ENCODE measurements at regions not wholly inside any gene's neighbourhood (a gene's known extent, or its start where the extent isn't known, plus 50 kb on each side); places are given as distances from the start of the nearest gene placed in this dataset.

DNA sequence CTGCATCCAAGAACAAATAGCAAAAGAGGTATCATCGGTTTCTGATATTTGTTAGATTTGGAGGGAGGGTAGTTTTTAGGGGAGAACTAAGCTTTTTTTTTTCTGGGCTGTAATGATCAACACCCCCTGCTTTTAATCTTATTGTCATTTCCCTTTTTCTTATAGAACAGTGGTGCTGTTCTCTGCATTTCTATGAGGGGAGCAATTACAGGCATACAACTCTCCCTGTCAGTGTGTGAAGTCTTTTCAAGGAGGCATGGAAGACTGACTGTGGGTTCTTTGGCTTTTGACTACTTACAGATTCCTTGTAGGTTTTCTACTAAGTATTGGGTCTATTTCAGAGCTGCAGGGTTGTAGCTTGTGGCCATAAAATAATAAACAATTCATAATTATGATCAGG is 632.3 kb downstream of the TFAP2B start:
- Histone ChIP-seq H3K4me1 (ENCODE audit: control insufficient read depth, extremely low read depth, insufficient read depth, low read length) (no peaks in the 10 kb centered on the region), H4K20me1 (ENCODE audit: control insufficient read depth, extremely low read depth, insufficient read depth, low read length) (no peaks in the 10 kb centered on the region), H3K9me1 (ENCODE audit: control insufficient read depth, extremely low read depth, insufficient read depth, low read length) (no peaks in the 10 kb centered on the region), H3K9ac (ENCODE audit: control insufficient read depth, extremely low read depth, insufficient read depth, low read length) (no peak overlapping the region), H3K36me3 (ENCODE audit: control insufficient read depth in 2 of 2, extremely low read depth in 1 of 2, insufficient read depth in 2 of 2, low read length in 2 of 2) (no peaks in the 10 kb centered on the region), H3K4me2 (ENCODE audit: control insufficient read depth, extremely low read depth, insufficient read depth, low read depth, low read length) (no peak overlapping the region), H3K27ac (ENCODE audit: control insufficient read depth, insufficient read depth, low read length) (no peak overlapping the region), H2AFZ (ENCODE audit: control insufficient read depth, low read length) (no peak overlapping the region), H3K79me2 (ENCODE audit: control insufficient read depth, insufficient read depth, low read length) (no peaks in the 10 kb centered on the region), H3K27me3 (ENCODE audit: control insufficient read depth, extremely low read depth, insufficient read depth, low read length) (no peaks in the 10 kb centered on the region), H3K4me3 (ENCODE audit: control insufficient read depth in 2 of 3, extremely low read depth in 1 of 3, insufficient read depth in 2 of 3, low read depth in 1 of 3, low read length in 3 of 3) (no peak overlapping the region), H3K9me3 (ENCODE audit: control insufficient read depth, low read depth, low read length) (no peaks in the 10 kb centered on the region)
- FAIRE-seq = no peak
- no peak for DNase-seq (ENCODE audit: low read depth, low spot score)
- TF ChIP-seq, protein P1, sequence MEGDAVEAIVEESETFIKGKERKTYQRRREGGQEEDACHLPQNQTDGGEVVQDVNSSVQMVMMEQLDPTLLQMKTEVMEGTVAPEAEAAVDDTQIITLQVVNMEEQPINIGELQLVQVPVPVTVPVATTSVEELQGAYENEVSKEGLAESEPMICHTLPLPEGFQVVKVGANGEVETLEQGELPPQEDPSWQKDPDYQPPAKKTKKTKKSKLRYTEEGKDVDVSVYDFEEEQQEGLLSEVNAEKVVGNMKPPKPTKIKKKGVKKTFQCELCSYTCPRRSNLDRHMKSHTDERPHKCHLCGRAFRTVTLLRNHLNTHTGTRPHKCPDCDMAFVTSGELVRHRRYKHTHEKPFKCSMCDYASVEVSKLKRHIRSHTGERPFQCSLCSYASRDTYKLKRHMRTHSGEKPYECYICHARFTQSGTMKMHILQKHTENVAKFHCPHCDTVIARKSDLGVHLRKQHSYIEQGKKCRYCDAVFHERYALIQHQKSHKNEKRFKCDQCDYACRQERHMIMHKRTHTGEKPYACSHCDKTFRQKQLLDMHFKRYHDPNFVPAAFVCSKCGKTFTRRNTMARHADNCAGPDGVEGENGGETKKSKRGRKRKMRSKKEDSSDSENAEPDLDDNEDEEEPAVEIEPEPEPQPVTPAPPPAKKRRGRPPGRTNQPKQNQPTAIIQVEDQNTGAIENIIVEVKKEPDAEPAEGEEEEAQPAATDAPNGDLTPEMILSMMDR (optimal IDR thresholded peaks at IDR 0.05 in 1 of 3, IDR thresholded peaks at IDR 0.05 in 1 of 3, conservative IDR thresholded peaks at IDR 0.05 in 1 of 3; ENCODE audit: extremely low read depth in 1 of 3, insufficient read depth in 2 of 3, low read length in 3 of 3) = no peak
- TF ChIP-seq EZH2 (IDR thresholded peaks at IDR 0.05; ENCODE audit: low read length) = no peak
- dilution Hi-C loops (cut with MboI; ENCODE audit: extremely low pct_ligation_motif_present, low sequenced_read_pairs) = no loop called here

DNA sequence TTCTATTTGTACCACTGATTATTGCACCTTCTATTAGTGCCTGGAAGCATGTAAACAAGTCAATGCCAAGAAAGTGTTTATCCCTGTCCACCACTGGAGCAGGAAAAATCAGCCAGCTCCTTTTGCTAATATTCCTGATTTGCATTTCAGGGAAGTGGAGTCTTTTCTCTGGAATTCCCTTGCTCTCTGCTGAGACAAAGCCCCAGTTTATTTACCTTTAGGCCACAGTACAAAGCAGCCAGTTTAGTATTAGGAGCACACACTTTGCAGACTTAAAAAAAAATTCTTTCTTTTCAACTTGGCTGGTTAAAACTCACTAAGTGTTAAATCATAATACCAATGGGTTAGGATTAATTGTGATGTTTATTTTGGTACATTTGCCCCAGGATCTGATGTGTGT is 631.1 kb downstream of the PKHD1 start:
- TF ChIP-seq EZH2 (IDR thresholded peaks at IDR 0.05; ENCODE audit: low read length) = no peak
- TF ChIP-seq, protein P1 (optimal IDR thresholded peaks at IDR 0.05 in 1 of 3, IDR thresholded peaks at IDR 0.05 in 1 of 3, conservative IDR thresholded peaks at IDR 0.05 in 1 of 3; ENCODE audit: extremely low read depth in 1 of 3, insufficient read depth in 2 of 3, low read length in 3 of 3) = no peak
- no peaks in the 10 kb centered on the region for H3K36me3 ChIP-seq (ENCODE audit: control insufficient read depth in 2 of 2, extremely low read depth in 1 of 2, insufficient read depth in 2 of 2, low read length in 2 of 2)
- no peaks in the 10 kb centered on the region for H3K79me2 ChIP-seq (ENCODE audit: control insufficient read depth, insufficient read depth, low read length)
- dilution Hi-C loops (cut with MboI; ENCODE audit: extremely low pct_ligation_motif_present, low sequenced_read_pairs) = no loop called here
- DNase-seq (ENCODE audit: low read depth, low spot score) (no peak), FAIRE-seq (no peak)
- H4K20me1 ChIP-seq (ENCODE audit: control insufficient read depth, extremely low read depth, insufficient read depth, low read length) = no peaks in the 10 kb centered on the region
- H3K27ac ChIP-seq (ENCODE audit: control insufficient read depth, insufficient read depth, low read length) = no peak overlapping the region
- no peaks in the 10 kb centered on the region for H3K4me1 ChIP-seq (ENCODE audit: control insufficient read depth, extremely low read depth, insufficient read depth, low read length)
- H3K9ac ChIP-seq (ENCODE audit: control insufficient read depth, extremely low read depth, insufficient read depth, low read length) = no peak overlapping the region
- H3K4me3 ChIP-seq (ENCODE audit: control insufficient read depth in 2 of 3, extremely low read depth in 1 of 3, insufficient read depth in 2 of 3, low read depth in 1 of 3, low read length in 3 of 3) = no peak overlapping the region
- H2AFZ ChIP-seq (ENCODE audit: control insufficient read depth, low read length) = no peak overlapping the region
- no peaks in the 10 kb centered on the region for H3K9me1 ChIP-seq (ENCODE audit: control insufficient read depth, extremely low read depth, insufficient read depth, low read length)
- H3K4me2 ChIP-seq (ENCODE audit: control insufficient read depth, extremely low read depth, insufficient read depth, low read depth, low read length) = no peak overlapping the region
- H3K27me3 ChIP-seq (ENCODE audit: control insufficient read depth, extremely low read depth, insufficient read depth, low read length) = no peaks in the 10 kb centered on the region
- no peaks in the 10 kb centered on the region for H3K9me3 ChIP-seq (ENCODE audit: control insufficient read depth, low read depth, low read length)

All from keratinocyte (primary cell).